PC-9 (cell line): ENCODE measurements at regions not wholly inside any gene's neighbourhood (a gene's known extent, or its start where the extent isn't known, plus 50 kb on each side); places are given as distances from the start of the nearest gene placed in this dataset.

Experiments
- BruUV-seq: library from RNA; stranded (reverse); fragments of 400-500 nt; replicated peaks from 2 replicates; lab custom pipeline; 2021; lab: Mats Ljungman, UMichigan
- CTCF ChIA-PET: fragments of 300-600 bp; sonication (Branson Sonifier 250); formaldehyde crosslinking; loops from one replicate; lab custom pipeline; 2022; ENCODE audit warnings: antibody characterized with exemption; lab: Charles Lee
- POLR2A ChIA-PET: fragments of 300-600 bp; sonication (Branson Sonifier 250); formaldehyde crosslinking; loops from one replicate; lab custom pipeline; 2022; ENCODE audit warnings: antibody characterized with exemption; ENCODE audit not compliant: unreplicated experiment; lab: Charles Lee
- DNase-seq, 2 experiments: peaks; one replicate each; pipeline versions ENCODE4 v3.0.0 to v3.0.0-alpha.2; 2015 to 2022; ENCODE audit warnings: mixed read lengths in 1 of 2
- H2AFZ ChIP-seq: fragments of 200-600 bp; sonication (generic); 2 replicates; pipeline ENCODE4 v1.8.1; 2017; ENCODE audit warnings: antibody characterized with exemption
- H3F3A ChIP-seq: fragments of 200-600 bp; sonication (generic); 2 replicates; pipeline ENCODE4 v1.8.1; 2017; ENCODE audit warnings: antibody characterized with exemption, mild to moderate bottlenecking, low read depth; ENCODE audit not compliant: insufficient read depth
- H3K27ac ChIP-seq: fragments of 200-600 bp; sonication (generic); 2 replicates; pipeline ENCODE4 v1.6.1; 2016; ENCODE audit warnings: mixed run types
- H3K27me3 ChIP-seq: fragments of 200-600 bp; sonication (generic); 2 replicates; pipeline ENCODE4 v1.6.1; 2016; ENCODE audit warnings: low read depth, mixed run types; ENCODE audit not compliant: insufficient read depth
- H3K36me3 ChIP-seq: fragments of 200-600 bp; sonication (generic); 2 replicates; pipeline ENCODE4 v1.6.1; 2016; ENCODE audit warnings: low read depth, mixed run types
- H3K4me1 ChIP-seq: fragments of 200-600 bp; sonication (generic); replicated peaks from 2 replicates; pipeline ENCODE4 v1.6.1; 2016; ENCODE audit warnings: mixed run types; ENCODE audit not compliant: insufficient read depth
- H3K4me2 ChIP-seq: fragments of 200-600 bp; sonication (generic); 2 replicates; pipeline ENCODE4 v1.6.1; 2017; ENCODE audit warnings: mixed run types
- H3K4me3 ChIP-seq: fragments of 200-600 bp; sonication (generic); 2 replicates; pipeline ENCODE4 v1.6.1; 2016; ENCODE audit warnings: mixed run types
- H3K79me2 ChIP-seq: fragments of 200-600 bp; sonication (generic); 2 replicates; pipeline ENCODE4 v1.6.1; 2017; ENCODE audit warnings: low read depth, mixed run types
- H3K9me2 ChIP-seq: fragments of 200-600 bp; sonication (generic); 2 replicates; pipeline ENCODE4 v1.8.1; 2017; ENCODE audit warnings: mild to moderate bottlenecking; ENCODE audit not compliant: insufficient read depth
- H3K9me3 ChIP-seq: fragments of 200-600 bp; sonication (generic); 2 replicates; pipeline ENCODE4 v1.8.1; 2016; ENCODE audit warnings: low read depth; ENCODE audit not compliant: insufficient read depth
- H4K20me1 ChIP-seq: fragments of 200-600 bp; sonication (generic); 2 replicates; pipeline ENCODE4 v1.8.1; 2017; ENCODE audit not compliant: insufficient read depth
- CTCF ChIP-seq: fragments of 200-600 bp; sonication (generic); conservative IDR thresholded peaks from 2 replicates; pipeline ENCODE4 v1.6.1; 2017; ENCODE audit warnings: mixed run types, antibody characterized with exemption, mild to moderate bottlenecking, moderate library complexity
- EZH2 ChIP-seq: fragments of 200-600 bp; sonication (generic); IDR thresholded peaks from 2 replicates; pipeline ENCODE4 v1.8.0; 2017; ENCODE audit warnings: antibody characterized with exemption, low read depth
- intact Hi-C: fragments of 100-400 bp; cut with micrococcal nuclease; formaldehyde crosslinking; loops from one replicate; pipeline ENCODE4 v1.10.0; 2022; ENCODE audit not compliant: unreplicated experiment

- Histone ChIP-seq H3K9me2 (no peaks in the 10 kb centered on the region), H3K36me3 (no peaks in the 10 kb centered on the region), H3K9me3 (no peaks in the 10 kb centered on the region), H3K27me3 (no peaks in the 10 kb centered on the region), H3K4me2 (peak overlapping the region; percentile 37), H3K27ac (peak overlapping the region; percentile 75), H3K4me1 (peaks cover 32% of the 10 kb centered on the region), H4K20me1 (no peaks in the 10 kb centered on the region), H3K4me3 (no peak overlapping the region), H3F3A (peaks cover 16% of the 10 kb centered on the region; the same call in 1 of the 2 replicates), H2AFZ (no peak overlapping the region), H3K79me2 (no peaks in the 10 kb centered on the region)
- peak; percentile 52 to 90 for DNase-seq
- ChIA-PET POLR2A (interaction anchor here (0.5 to 0.7 kb wide), 3 partner anchors 292 to 1839 kb away, joined by 3 to 5 read pairs (median 5); no protein-coding TSS in a partner anchor), CTCF (interaction anchor here (0.6 to 1.6 kb wide), 6 partner anchors 28 to 720 kb away, joined by 3 to 14 read pairs (median 4); no protein-coding TSS in a partner anchor)
- BruUV-seq: no TSS peak
- intact Hi-C loops: loop anchor here (1.0 to 2.0 kb wide), 2 partner anchors 9 to 33 kb away; no protein-coding TSS in a partner anchor
- TF ChIP-seq EZH2 (no peak), CTCF (no peak)
Observed at GRCh38 chr3:107208100-107208499, 169.1 kb upstream of the CCDC54 start.

- BruUV-seq: no TSS peak
- intact Hi-C loops: loop anchor here (1.0 to 2.0 kb wide), 2 partner anchors 9 to 32 kb away; no protein-coding TSS in a partner anchor
- TF ChIP-seq EZH2 (no peak), CTCF (no peak)
- H3K4me2 ChIP-seq: peak overlapping the region; percentile 37
- POLR2A ChIA-PET: no interaction called here
- H3K4me1 ChIP-seq: peaks cover 32% of the 10 kb centered on the region
- DNase-seq: no peak
- no peak overlapping the region for H3K4me3 ChIP-seq
- 0 out of 2 replicates have a peak overlapping the region, but pooled peaks have one; percentile 3 for H2AFZ ChIP-seq
- CTCF ChIA-PET: interaction anchor here (1.2 to 1.4 kb wide), 2 partner anchors 212 to 221 kb away, joined by 3 read pairs; no protein-coding TSS in a partner anchor
- no peaks in the 10 kb centered on the region for H4K20me1 ChIP-seq
- peaks cover 16% of the 10 kb centered on the region; the same call in 1 of the 2 replicates for H3F3A ChIP-seq
- no peaks in the 10 kb centered on the region for H3K36me3 ChIP-seq
- no peaks in the 10 kb centered on the region for H3K9me3 ChIP-seq
- H3K27ac ChIP-seq: peak overlapping the region; percentile 75
- no peaks in the 10 kb centered on the region for H3K27me3 ChIP-seq
- H3K79me2 ChIP-seq: no peaks in the 10 kb centered on the region
- no peaks in the 10 kb centered on the region for H3K9me2 ChIP-seq
Observed at GRCh38 chr3:107208796-107209195, 168.4 kb upstream of the CCDC54 start.

GRCh38 chr3:107209302-107209990 lies 167.8 kb upstream of the CCDC54 start:
- intact Hi-C loops: loop anchor here (2.0 kb wide), 1 partner anchor 31 kb away; no protein-coding TSS in a partner anchor
- POLR2A ChIA-PET: no interaction called here
- Histone ChIP-seq H4K20me1 (no peaks in the 10 kb centered on the region), H3K36me3 (0 out of 2 replicates have a peak, but pooled peaks cover 2% of the 10 kb centered on the region), H2AFZ (0 out of 2 replicates have a peak overlapping the region, but pooled peaks have one; percentile 3), H3K27me3 (no peaks in the 10 kb centered on the region), H3K4me1 (peaks cover 32% of the 10 kb centered on the region), H3K79me2 (no peaks in the 10 kb centered on the region), H3K4me3 (no peak overlapping the region), H3K27ac (peak overlapping the region; percentile 75; the same call in 1 of the 2 replicates), H3K9me3 (peaks cover 6% of the 10 kb centered on the region; the same call in 1 of the 2 replicates), H3F3A (peaks cover 16% of the 10 kb centered on the region; the same call in 1 of the 2 replicates), H3K4me2 (no peak overlapping the region), H3K9me2 (no peaks in the 10 kb centered on the region)
- TF ChIP-seq EZH2 (no peak), CTCF (no peak)
- BruUV-seq: no TSS peak
- no peak for DNase-seq
- CTCF ChIA-PET: no interaction called here
